ENCODE measurements at regions not wholly inside any gene's neighbourhood (a gene's known extent, or its start where the extent isn't known, plus 50 kb on each side); places are given as distances from the start of the nearest gene placed in this dataset.
A peak's percentile ranks its signal among the peaks of the same experiment; 100 is the strongest.

DNA sequence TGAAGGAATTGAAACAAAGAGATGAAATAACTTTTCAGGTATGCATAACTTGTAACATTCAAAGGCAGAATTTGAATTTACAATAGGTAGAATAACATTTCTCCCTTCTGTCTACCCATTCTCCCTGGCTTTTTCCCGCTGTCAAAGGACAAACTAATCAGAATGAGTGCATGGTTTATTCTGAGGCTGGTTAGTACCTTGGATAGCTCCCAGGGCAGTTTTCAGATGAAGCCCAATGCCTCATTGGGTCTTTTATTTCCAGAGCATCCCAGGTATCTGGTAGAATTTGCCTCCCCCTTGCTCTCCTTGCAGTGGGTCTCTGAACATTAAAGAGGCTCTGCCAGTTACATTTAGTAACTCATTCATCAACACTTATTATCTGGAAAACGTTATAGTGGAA is 665.5 kb downstream of the BCKDHB start:
- H3K27ac ChIP-seq, result no peak overlapping the region
- no peak for TF ChIP-seq ZFX (IDR thresholded peaks at IDR 0.05; ENCODE audit: borderline replicate concordance)
- TF ChIP-seq, protein P1, sequence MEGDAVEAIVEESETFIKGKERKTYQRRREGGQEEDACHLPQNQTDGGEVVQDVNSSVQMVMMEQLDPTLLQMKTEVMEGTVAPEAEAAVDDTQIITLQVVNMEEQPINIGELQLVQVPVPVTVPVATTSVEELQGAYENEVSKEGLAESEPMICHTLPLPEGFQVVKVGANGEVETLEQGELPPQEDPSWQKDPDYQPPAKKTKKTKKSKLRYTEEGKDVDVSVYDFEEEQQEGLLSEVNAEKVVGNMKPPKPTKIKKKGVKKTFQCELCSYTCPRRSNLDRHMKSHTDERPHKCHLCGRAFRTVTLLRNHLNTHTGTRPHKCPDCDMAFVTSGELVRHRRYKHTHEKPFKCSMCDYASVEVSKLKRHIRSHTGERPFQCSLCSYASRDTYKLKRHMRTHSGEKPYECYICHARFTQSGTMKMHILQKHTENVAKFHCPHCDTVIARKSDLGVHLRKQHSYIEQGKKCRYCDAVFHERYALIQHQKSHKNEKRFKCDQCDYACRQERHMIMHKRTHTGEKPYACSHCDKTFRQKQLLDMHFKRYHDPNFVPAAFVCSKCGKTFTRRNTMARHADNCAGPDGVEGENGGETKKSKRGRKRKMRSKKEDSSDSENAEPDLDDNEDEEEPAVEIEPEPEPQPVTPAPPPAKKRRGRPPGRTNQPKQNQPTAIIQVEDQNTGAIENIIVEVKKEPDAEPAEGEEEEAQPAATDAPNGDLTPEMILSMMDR (IDR thresholded peaks at IDR 0.05), result no peak

DNA sequence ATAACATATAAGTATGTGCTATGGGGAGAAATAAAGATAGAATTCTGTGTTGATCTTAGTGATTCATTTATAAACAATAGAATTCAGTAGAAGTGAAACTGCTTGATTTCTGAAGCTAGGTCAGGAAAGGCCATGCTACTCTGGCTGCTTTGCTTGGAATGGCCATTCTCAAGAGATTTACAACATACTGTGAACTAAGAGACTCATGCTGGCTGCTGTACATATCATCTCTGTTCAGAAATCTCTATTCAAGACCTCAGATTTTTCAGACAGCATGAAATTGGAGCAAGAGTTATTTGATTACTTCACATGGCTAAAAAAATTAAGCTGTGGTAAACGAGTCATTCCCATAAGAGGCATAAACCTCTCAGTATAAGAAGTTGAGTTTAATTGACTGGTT is 662.6 kb downstream of the BCKDHB start:
- no peak overlapping the region for H3K27ac ChIP-seq
- TF ChIP-seq, protein P1 (IDR thresholded peaks at IDR 0.05), result no peak
- no peak for TF ChIP-seq ZFX (IDR thresholded peaks at IDR 0.05; ENCODE audit: borderline replicate concordance)

DNA sequence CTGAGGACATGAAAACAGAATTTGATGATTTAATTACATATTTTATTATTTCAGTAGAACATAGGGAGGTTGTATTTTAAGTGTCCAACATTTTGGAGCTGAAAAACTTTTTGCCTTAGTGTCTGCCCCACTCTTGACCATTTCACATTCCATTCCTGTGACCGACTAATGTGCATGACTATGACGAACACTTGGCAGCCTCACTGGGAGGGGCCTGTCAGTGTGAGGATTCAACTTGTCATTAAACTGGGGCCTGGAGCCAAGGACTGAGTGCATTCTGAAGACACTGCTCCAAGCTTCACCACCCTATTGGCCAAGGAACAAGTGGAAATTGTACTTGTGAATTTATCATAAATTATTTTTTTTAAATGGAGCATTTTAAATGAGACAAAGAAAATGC is 661.3 kb downstream of the BCKDHB start:
- H3K27ac ChIP-seq, result no peak overlapping the region
- TF ChIP-seq, protein P1 (IDR thresholded peaks at IDR 0.05), result no peak
- no peak for TF ChIP-seq ZFX (IDR thresholded peaks at IDR 0.05; ENCODE audit: borderline replicate concordance)

DNA sequence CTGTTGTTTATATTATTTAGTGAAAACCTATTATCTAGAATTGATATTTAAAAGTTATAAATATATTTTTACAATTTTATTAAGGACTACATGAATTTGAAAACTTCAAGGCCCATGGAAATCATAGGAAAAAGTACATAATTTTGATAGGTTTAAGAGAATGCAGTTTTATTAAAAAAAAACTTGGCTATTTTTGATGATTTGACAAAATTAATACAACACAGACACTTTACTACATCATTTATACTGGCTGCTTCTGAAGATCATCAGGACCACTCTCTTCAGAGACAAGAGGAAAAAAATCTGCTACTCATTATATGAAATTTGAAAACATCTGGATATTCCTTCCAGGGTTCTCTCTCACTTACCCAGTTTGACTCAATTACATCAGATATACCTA is 637.7 kb downstream of the BCKDHB start:
- H3K27ac ChIP-seq, result no peak overlapping the region
- TF ChIP-seq ZFX (IDR thresholded peaks at IDR 0.05; ENCODE audit: borderline replicate concordance), result no peak
- TF ChIP-seq, protein P1 (IDR thresholded peaks at IDR 0.05), result no peak

DNA sequence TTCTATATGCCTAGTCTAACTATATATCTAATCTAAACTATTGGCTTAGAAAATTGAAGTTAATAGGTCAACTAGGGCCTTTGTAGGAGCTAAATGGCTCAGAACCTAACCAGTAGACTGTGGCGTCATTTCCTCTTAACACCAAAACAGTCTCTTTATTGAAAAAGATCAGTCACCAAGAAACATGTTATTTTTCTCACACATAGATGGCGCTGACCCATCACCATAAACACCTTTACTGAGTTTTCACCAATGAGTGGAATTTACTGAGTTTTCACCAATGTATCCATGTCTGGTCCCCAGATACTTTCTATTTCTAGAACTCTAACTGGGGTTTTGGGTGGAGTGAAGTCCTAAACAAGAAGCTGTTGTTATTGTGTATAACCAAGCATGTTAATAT is 636.0 kb downstream of the BCKDHB start:
- H3K27ac ChIP-seq, result no peak overlapping the region
- TF ChIP-seq ZFX (IDR thresholded peaks at IDR 0.05; ENCODE audit: borderline replicate concordance), result no peak
- TF ChIP-seq, protein P1 (IDR thresholded peaks at IDR 0.05), result peak; percentile 71

DNA sequence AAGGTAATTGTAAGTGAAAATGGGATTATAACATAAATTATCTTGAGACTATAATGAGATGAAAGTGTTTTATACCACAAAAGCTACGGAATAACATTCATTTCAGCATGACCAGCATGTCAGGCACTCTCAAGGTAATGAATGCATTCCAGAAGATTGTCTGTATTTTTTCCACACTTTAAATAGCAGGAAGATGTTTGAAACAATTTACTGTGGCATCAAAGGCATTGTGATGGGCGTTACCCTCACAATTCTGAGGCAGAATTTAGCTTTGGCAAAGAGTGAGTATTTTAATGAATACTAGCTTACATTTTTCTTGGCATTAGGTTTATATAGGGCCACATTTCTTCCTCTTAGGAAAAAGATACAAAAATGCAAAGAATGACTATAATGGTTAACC is 627.2 kb downstream of the BCKDHB start:
- TF ChIP-seq, protein P1 (IDR thresholded peaks at IDR 0.05), result no peak
- no peak for TF ChIP-seq ZFX (IDR thresholded peaks at IDR 0.05; ENCODE audit: borderline replicate concordance)
- H3K27ac ChIP-seq, result no peak overlapping the region

DNA sequence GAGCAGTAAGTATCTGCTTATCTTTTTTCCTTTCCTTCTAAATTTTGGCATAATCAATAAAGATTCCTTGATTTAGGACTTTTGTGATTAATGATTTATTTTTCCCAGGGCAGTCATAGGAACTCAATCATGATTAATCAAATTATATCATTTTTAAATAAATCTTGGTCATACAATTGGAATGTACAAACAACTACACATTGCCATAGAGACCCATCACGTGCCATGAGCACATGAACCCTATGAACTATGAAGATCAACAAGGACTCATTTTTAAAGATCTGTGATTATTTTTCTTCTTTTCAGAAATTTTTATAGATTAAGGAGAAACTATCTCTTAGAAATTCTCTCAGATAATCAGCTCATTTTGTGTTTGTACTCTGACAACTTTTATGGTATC is 622.4 kb downstream of the BCKDHB start:
- no peak overlapping the region for H3K27ac ChIP-seq
- TF ChIP-seq, protein P1 (IDR thresholded peaks at IDR 0.05), result no peak
- TF ChIP-seq ZFX (IDR thresholded peaks at IDR 0.05; ENCODE audit: borderline replicate concordance), result no peak

All from 22Rv1 (cell line).